Tibial artery (tissue), 4 donors: ENCODE measurements at regions not wholly inside any gene's neighbourhood (a gene's known extent, or its start where the extent isn't known, plus 50 kb on each side); places are given as distances from the start of the nearest gene placed in this dataset.
"Not testable (repeated sequence)": the region's sequence is repeated elsewhere in the genome, so short reads cannot be mapped to it uniquely, and the experiment has no call there.

Source experiments
- DNase-seq, 2 donors: peaks; one replicate each; pipeline ENCODE4 v3.0.0-alpha.2; 2019
- H3K27ac ChIP-seq, 2 donors: fragments of 200-600 bp; sonication (generic) in 1 of 2; 1 replicate in 1 of 2; 2 replicates in 1 of 2; pipeline ENCODE4 v1.5.1; 2018 to 2019; ENCODE audit warnings: mild to moderate bottlenecking in 1 of 2
- H3K27me3 ChIP-seq, 2 donors: fragments of 200-600 bp; sonication (generic) in 1 of 2; one replicate each; pipeline versions ENCODE4 v1.5.1 to v1.6.0; 2016 to 2019
- H3K36me3 ChIP-seq, 3 donors: fragments of 200-600 bp; sonication (generic) in 2 of 3; one replicate each; pipeline ENCODE4 v1.5.1; 2016 to 2019; ENCODE audit warnings: mild to moderate bottlenecking in 2 of 3
- H3K4me1 ChIP-seq, 4 donors: fragments of 200-600 bp; sonication (generic) in 2 of 4; 1 replicate in 3 of 4; 2 replicates in 1 of 4; pipeline ENCODE4 v1.5.1; 2016 to 2019
- H3K4me3 ChIP-seq, 2 donors: fragments of 200-600 bp; sonication (generic) in 1 of 2; 1 replicate in 1 of 2; 2 replicates in 1 of 2; pipeline ENCODE4 v1.5.1; 2018 to 2019; ENCODE audit warnings: mild to moderate bottlenecking in 2 of 2
- H3K9me3 ChIP-seq, 3 donors: fragments of 200-600 bp; sonication (generic) in 1 of 3; one replicate each; pipeline ENCODE4 v1.5.1; 2016 to 2019
- intact Hi-C: fragments of 100-400 bp; cut with DNase I; formaldehyde crosslinking; loops from one replicate; pipeline ENCODE4 v1.15.0; 2023; ENCODE audit warnings: low total_unique reads
- TF ChIP-seq, protein P1 (sequence below), 2 experiments: fragments of 200-600 bp in 1 of 2; fragments of 450-650 bp in 1 of 2; IDR thresholded peaks; one replicate each; pipeline ENCODE4 v1.5.1; 2017 to 2019; ENCODE audit warnings: antibody characterized with exemption in 2 of 2, mild to moderate bottlenecking in 1 of 2, moderate library complexity in 1 of 2

- Histone ChIP-seq H3K27ac (no peak overlapping the region), H3K27me3 (no peaks in the 10 kb centered on the region), H3K4me3 (no peak overlapping the region), H3K36me3 (no peaks in the 10 kb centered on the region), H3K4me1 (no peaks in the 10 kb centered on the region), H3K9me3 (no peaks in the 10 kb centered on the region)
- intact Hi-C loops = no loop called here
- TF ChIP-seq, protein P1, sequence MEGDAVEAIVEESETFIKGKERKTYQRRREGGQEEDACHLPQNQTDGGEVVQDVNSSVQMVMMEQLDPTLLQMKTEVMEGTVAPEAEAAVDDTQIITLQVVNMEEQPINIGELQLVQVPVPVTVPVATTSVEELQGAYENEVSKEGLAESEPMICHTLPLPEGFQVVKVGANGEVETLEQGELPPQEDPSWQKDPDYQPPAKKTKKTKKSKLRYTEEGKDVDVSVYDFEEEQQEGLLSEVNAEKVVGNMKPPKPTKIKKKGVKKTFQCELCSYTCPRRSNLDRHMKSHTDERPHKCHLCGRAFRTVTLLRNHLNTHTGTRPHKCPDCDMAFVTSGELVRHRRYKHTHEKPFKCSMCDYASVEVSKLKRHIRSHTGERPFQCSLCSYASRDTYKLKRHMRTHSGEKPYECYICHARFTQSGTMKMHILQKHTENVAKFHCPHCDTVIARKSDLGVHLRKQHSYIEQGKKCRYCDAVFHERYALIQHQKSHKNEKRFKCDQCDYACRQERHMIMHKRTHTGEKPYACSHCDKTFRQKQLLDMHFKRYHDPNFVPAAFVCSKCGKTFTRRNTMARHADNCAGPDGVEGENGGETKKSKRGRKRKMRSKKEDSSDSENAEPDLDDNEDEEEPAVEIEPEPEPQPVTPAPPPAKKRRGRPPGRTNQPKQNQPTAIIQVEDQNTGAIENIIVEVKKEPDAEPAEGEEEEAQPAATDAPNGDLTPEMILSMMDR (IDR thresholded peaks at IDR 0.05) = no peak
- no peak for DNase-seq
Measured at GRCh38 chr1:213698092-213698702, 289.6 kb upstream of the PROX1 start.

DNA sequence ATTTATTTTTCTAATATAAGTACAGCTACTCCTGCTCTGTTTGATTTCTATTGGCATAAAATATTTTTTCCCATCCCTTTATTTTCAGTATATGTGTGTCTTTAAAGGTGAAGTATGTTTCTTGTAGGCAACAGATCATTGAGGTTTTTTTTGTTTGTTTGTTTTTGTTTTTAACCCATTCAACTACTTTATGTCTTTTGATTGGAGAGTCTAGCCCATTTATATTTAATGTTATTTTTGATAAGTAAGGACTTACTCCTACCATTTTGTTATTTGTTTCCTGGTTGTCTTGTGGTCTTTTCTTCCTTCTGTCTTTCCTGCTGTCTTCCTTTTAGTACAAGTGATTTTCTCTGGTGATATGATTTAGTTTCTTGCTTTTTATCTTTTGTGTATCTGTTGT, 285.1 kb upstream of the PROX1 start:
- DNase-seq = no peak
- Histone ChIP-seq H3K27ac (no peak overlapping the region), H3K4me3 (no peak overlapping the region), H3K4me1 (no peaks in the 10 kb centered on the region), H3K9me3 (no peaks in the 10 kb centered on the region), H3K36me3 (no peaks in the 10 kb centered on the region), H3K27me3 (no peaks in the 10 kb centered on the region)
- TF ChIP-seq, protein P1 (IDR thresholded peaks at IDR 0.05) = no peak
- intact Hi-C loops = no loop called here

DNA sequence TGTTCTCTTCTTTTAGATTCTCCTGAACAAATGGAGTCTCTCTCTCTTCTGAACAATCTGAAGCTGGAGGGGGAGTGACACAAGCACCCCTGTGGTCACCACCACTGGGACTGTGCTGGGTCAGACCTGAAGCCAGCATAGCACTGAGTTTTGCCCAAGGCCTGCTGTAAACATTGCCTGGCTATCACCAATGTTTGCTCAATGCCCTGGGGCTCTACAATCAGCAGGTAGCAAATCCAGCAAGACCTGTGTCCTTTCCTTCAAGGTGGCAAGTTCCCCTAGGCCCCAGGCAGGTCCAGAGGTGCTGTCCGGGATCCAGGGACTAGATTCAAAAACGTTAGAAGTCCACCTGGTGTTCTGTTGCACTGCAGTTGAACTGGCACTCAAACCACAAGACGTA, 282.8 kb upstream of the PROX1 start:
- intact Hi-C loops = no loop called here
- TF ChIP-seq, protein P1 (IDR thresholded peaks at IDR 0.05) = no peak
- H3K27ac ChIP-seq = no peak overlapping the region
- H3K4me3 ChIP-seq = no peak overlapping the region
- no peaks in the 10 kb centered on the region for H3K9me3 ChIP-seq
- H3K27me3 ChIP-seq = no peaks in the 10 kb centered on the region
- H3K36me3 ChIP-seq = no peaks in the 10 kb centered on the region
- DNase-seq = no peak
- no peaks in the 10 kb centered on the region for H3K4me1 ChIP-seq

- DNase-seq, intact Hi-C loops, H3K4me3 ChIP-seq, H3K27me3 ChIP-seq, H3K9me3 ChIP-seq, H3K4me1 ChIP-seq, H3K27ac ChIP-seq, H3K36me3 ChIP-seq: not testable (repeated sequence)
Measured at GRCh38 chr1:213711833-213712490, 275.8 kb upstream of the PROX1 start.

DNA sequence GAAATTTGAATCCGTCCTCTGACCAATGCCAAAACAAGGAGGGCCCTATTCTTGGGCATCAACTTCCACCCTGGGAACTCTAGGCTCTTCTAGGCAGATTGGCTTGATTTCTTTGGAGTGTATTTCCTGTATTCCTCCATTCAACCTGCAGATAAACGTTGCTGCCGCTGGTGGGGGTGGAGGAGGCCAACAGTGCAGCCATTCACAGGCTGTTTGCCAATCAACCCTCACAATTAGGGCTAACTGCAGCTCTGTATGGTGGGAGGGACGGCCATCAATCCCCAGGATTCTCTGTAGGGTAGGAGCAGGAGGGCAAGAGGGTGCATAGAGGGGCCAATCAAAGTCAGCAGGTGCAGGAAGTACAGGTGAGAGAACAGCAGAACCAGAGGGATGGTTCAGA, 273.1 kb upstream of the PROX1 start:
- Histone ChIP-seq H3K27ac (no peak overlapping the region), H3K27me3 (no peaks in the 10 kb centered on the region), H3K36me3 (no peaks in the 10 kb centered on the region), H3K4me3 (no peak overlapping the region), H3K9me3 (no peaks in the 10 kb centered on the region), H3K4me1 (no peaks in the 10 kb centered on the region)
- DNase-seq = no peak
- TF ChIP-seq, protein P1 (IDR thresholded peaks at IDR 0.05) = no peak
- intact Hi-C loops = no loop called here

DNA sequence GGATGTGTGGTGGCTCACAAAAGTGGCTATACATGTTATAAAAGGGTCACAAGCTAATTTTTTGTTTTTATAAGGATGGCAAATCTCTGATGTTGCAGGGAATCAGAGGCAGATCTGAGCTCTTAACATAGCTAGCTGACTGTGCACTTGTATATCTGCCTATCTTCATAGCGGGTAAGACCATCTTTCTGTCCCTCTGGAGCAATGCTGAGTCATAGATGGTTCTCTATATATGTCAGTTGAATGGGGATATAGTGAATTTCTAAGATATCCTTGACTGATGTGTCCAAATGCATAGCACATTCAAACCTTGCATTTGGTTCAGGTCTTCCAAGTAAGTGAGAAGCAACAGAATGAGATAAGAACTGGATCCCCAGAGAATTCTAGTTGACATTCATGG, 272.6 kb upstream of the PROX1 start:
- intact Hi-C loops = no loop called here
- no peaks in the 10 kb centered on the region for H3K9me3 ChIP-seq
- H3K27me3 ChIP-seq = no peaks in the 10 kb centered on the region
- no peak for DNase-seq
- TF ChIP-seq, protein P1 (IDR thresholded peaks at IDR 0.05) = no peak
- no peaks in the 10 kb centered on the region for H3K36me3 ChIP-seq
- H3K4me1 ChIP-seq = no peaks in the 10 kb centered on the region
- H3K4me3 ChIP-seq = no peak overlapping the region
- H3K27ac ChIP-seq = no peak overlapping the region
